Tibial artery (tissue), 4 donors: ENCODE measurements at regions not wholly inside any gene's neighbourhood (a gene's known extent, or its start where the extent isn't known, plus 50 kb on each side); places are given as distances from the start of the nearest gene placed in this dataset.

Source experiments
- DNase-seq, 2 donors: peaks; one replicate each; pipeline ENCODE4 v3.0.0-alpha.2; 2019
- H3K27ac ChIP-seq, 2 donors: fragments of 200-600 bp; sonication (generic) in 1 of 2; 1 replicate in 1 of 2; 2 replicates in 1 of 2; pipeline ENCODE4 v1.5.1; 2018 to 2019; ENCODE audit warnings: mild to moderate bottlenecking in 1 of 2
- H3K27me3 ChIP-seq, 2 donors: fragments of 200-600 bp; sonication (generic) in 1 of 2; one replicate each; pipeline versions ENCODE4 v1.5.1 to v1.6.0; 2016 to 2019
- H3K36me3 ChIP-seq, 3 donors: fragments of 200-600 bp; sonication (generic) in 2 of 3; one replicate each; pipeline ENCODE4 v1.5.1; 2016 to 2019; ENCODE audit warnings: mild to moderate bottlenecking in 2 of 3
- H3K4me1 ChIP-seq, 4 donors: fragments of 200-600 bp; sonication (generic) in 2 of 4; 1 replicate in 3 of 4; 2 replicates in 1 of 4; pipeline ENCODE4 v1.5.1; 2016 to 2019
- H3K4me3 ChIP-seq, 2 donors: fragments of 200-600 bp; sonication (generic) in 1 of 2; 1 replicate in 1 of 2; 2 replicates in 1 of 2; pipeline ENCODE4 v1.5.1; 2018 to 2019; ENCODE audit warnings: mild to moderate bottlenecking in 2 of 2
- H3K9me3 ChIP-seq, 3 donors: fragments of 200-600 bp; sonication (generic) in 1 of 3; one replicate each; pipeline ENCODE4 v1.5.1; 2016 to 2019
- intact Hi-C: fragments of 100-400 bp; cut with DNase I; formaldehyde crosslinking; loops from one replicate; pipeline ENCODE4 v1.15.0; 2023; ENCODE audit warnings: low total_unique reads
- TF ChIP-seq, protein P1 (sequence below), 2 experiments: fragments of 200-600 bp in 1 of 2; fragments of 450-650 bp in 1 of 2; IDR thresholded peaks; one replicate each; pipeline ENCODE4 v1.5.1; 2017 to 2019; ENCODE audit warnings: antibody characterized with exemption in 2 of 2, mild to moderate bottlenecking in 1 of 2, moderate library complexity in 1 of 2

DNA sequence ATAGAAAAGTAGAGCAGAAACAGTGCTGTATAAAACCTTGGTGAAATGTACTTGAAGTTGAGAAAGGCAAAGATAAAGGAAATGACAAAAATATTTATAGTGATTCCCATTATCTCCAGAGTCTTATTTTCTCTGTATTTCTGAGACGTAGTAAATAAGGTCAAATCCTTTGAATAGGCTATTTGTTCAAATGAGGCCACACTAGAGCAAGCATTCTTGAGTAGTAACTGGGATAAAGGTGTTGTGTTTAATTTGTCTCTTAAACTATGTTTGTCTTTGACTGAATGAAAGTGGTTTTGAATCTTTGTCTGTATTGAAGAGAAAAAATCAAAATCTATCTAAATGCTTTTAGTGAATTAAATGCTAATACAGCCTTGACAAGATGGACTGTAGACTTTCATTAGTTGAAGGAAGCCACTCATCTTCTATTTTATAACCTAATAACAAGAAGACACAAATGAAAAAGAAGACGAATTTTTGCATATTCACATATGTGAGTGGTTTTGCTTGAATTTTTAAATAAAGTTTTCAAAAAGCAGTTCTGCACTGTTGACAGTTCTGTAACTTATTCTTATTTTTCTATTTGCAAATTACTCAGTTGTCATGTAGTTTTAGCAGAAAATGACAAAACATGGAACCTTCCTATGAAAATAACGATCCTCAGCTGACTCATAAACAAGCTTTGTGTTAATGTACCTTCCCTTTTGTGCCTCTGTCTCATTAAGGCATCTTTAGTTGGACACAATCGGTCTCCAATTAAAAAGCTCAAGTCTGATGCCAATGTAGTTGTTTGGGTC is 94.8 kb upstream of the PCDH18 start:
- no peaks in the 10 kb centered on the region for H3K9me3 ChIP-seq
- H3K4me3 ChIP-seq: no peak overlapping the region
- no peaks in the 10 kb centered on the region for H3K36me3 ChIP-seq
- no peak overlapping the region for H3K27ac ChIP-seq
- no peaks in the 10 kb centered on the region for H3K27me3 ChIP-seq
- H3K4me1 ChIP-seq: peaks cover 0 to 24% (median 3%) of the 10 kb centered on the region in 4 donors
- no peak for DNase-seq
- intact Hi-C loops: no loop called here
- TF ChIP-seq, protein P1, sequence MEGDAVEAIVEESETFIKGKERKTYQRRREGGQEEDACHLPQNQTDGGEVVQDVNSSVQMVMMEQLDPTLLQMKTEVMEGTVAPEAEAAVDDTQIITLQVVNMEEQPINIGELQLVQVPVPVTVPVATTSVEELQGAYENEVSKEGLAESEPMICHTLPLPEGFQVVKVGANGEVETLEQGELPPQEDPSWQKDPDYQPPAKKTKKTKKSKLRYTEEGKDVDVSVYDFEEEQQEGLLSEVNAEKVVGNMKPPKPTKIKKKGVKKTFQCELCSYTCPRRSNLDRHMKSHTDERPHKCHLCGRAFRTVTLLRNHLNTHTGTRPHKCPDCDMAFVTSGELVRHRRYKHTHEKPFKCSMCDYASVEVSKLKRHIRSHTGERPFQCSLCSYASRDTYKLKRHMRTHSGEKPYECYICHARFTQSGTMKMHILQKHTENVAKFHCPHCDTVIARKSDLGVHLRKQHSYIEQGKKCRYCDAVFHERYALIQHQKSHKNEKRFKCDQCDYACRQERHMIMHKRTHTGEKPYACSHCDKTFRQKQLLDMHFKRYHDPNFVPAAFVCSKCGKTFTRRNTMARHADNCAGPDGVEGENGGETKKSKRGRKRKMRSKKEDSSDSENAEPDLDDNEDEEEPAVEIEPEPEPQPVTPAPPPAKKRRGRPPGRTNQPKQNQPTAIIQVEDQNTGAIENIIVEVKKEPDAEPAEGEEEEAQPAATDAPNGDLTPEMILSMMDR (IDR thresholded peaks at IDR 0.05): no peak

DNA sequence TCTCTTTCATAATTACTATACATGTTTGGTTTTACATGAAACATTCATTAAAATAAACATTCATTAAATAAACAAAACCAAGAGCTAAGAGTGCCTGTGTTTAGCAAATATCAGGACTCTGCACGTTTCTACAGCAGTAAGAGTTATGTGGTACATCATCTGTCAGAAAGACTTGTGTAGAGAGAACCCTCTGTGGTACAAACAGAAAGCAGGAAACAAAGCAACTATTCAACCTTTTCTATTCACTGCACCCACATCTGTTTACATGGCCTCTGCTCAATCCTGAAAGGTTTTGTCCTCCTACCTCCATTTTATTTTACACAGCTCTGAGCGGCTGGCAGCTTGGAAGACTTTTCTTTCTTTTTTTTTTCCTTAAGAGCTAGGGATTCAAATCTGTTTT is 90.7 kb upstream of the PCDH18 start:
- Histone ChIP-seq H3K9me3 (no peaks in the 10 kb centered on the region), H3K4me1 (peaks cover 0 to 26% (median 3%) of the 10 kb centered on the region in 4 donors), H3K27ac (no peak overlapping the region), H3K36me3 (no peaks in the 10 kb centered on the region), H3K4me3 (no peak overlapping the region), H3K27me3 (no peaks in the 10 kb centered on the region)
- TF ChIP-seq, protein P1 (IDR thresholded peaks at IDR 0.05): no peak
- intact Hi-C loops: no loop called here
- no peak for DNase-seq

DNA sequence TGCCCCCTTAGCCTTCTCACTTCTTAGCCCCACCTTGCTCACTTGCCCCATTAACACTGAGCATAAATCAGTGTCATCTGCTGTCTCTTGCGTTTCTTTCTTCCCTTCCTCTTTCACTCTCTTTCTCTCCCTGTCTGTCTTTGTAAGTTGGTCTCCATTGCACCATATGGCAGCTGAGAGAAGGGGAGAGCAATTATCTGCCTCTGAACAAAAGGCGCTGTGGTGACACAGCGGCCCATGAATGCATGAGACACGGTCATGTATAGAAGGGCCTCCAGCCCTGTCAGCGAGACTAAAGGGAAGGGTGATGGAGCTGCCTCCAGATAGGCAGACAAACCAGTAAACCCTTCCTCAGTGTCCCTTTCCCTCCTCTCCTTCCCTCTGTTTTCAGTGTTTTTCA is 88.8 kb upstream of the PCDH18 start:
- Histone ChIP-seq H3K9me3 (no peaks in the 10 kb centered on the region), H3K4me1 (peaks cover 0 to 14% (median 3%) of the 10 kb centered on the region in 4 donors), H3K27ac (no peak overlapping the region), H3K27me3 (no peaks in the 10 kb centered on the region), H3K36me3 (no peaks in the 10 kb centered on the region), H3K4me3 (no peak overlapping the region)
- intact Hi-C loops: no loop called here
- TF ChIP-seq, protein P1 (IDR thresholded peaks at IDR 0.05): no peak
- no peak for DNase-seq

DNA sequence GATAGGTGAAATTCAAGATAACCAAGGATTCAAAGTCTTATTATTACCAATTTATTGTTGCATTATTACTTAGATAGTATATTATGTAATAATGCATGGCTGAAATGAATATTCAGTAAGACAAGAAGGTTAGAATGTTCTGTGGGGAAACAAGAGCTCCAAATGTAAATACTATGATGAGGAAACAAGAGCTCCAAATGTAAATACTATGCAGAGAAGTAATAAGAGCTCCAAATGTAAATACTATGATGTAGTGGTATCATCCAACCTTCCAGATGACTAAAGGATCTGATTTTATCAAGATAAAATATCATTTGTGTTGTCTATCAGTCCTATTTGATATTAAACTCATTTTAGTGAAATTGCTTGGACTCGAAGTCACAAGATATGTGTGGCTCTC is 82.2 kb upstream of the PCDH18 start:
- H3K4me3 ChIP-seq: no peak overlapping the region
- H3K4me1 ChIP-seq: peaks cover 0 to 11% (median 8%) of the 10 kb centered on the region in 4 donors
- H3K36me3 ChIP-seq: no peaks in the 10 kb centered on the region
- H3K27me3 ChIP-seq: no peaks in the 10 kb centered on the region
- DNase-seq: no peak
- H3K9me3 ChIP-seq: no peaks in the 10 kb centered on the region
- intact Hi-C loops: no loop called here
- TF ChIP-seq, protein P1 (IDR thresholded peaks at IDR 0.05): no peak
- H3K27ac ChIP-seq: no peak overlapping the region

DNA sequence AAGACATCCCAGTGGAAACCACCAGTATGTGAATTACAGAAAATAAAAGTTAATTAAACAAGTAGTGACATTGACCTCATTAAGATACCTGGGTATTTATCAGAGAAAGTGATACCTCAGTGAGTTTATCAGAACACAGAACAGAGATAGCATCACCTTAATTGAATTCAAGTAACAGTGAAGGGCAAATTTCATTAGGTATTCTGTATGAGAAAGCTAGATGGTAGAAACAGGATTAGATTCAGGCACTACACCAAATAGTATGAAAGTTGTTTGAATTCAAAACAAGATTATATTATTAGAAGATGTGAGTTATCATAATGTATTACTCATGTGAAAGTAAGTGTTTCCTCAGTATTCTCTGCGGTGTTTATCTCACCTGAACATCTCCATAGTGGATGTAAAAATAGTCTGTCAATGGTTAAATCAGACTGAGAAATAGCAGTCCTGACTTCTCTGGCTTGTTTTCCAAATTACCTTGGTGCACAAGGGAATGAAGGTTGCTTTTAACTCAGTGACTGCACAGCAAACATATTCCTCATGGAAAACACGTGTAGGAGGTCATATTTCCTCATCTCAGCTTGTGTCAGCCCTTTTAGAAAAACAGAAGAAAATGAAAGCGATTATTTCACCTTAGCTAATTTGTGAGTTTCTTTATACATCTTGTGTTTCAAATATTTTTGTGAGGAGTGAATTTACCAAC is 79.9 kb upstream of the PCDH18 start:
- intact Hi-C loops: no loop called here
- Histone ChIP-seq H3K9me3 (no peaks in the 10 kb centered on the region), H3K36me3 (no peaks in the 10 kb centered on the region), H3K4me3 (no peak overlapping the region), H3K4me1 (peaks cover 0 to 25% (median 8%) of the 10 kb centered on the region in 4 donors), H3K27me3 (no peaks in the 10 kb centered on the region), H3K27ac (no peak overlapping the region)
- no peak for DNase-seq
- TF ChIP-seq, protein P1 (IDR thresholded peaks at IDR 0.05): no peak
